B cell (primary cell): ENCODE measurements at regions not wholly inside any gene's neighbourhood (a gene's known extent, or its start where the extent isn't known, plus 50 kb on each side); places are given as distances from the start of the nearest gene placed in this dataset.

ENCODE experiments used
- EZH2 ChIP-seq: IDR thresholded peaks from 2 replicates; pipeline ENCODE4 v1.6.1; 2012; ENCODE audit warnings: borderline replicate concordance, low read depth, mild to moderate bottlenecking, moderate library complexity, low read length; ENCODE audit not compliant: insufficient read depth, poor library complexity, severe bottlenecking
- TF ChIP-seq, protein P1 (sequence below): fragments of 200-600 bp; IDR thresholded peaks from one replicate; pipeline ENCODE4 v1.8.0; 2022; ENCODE audit warnings: antibody characterized with exemption, mild to moderate bottlenecking

DNA sequence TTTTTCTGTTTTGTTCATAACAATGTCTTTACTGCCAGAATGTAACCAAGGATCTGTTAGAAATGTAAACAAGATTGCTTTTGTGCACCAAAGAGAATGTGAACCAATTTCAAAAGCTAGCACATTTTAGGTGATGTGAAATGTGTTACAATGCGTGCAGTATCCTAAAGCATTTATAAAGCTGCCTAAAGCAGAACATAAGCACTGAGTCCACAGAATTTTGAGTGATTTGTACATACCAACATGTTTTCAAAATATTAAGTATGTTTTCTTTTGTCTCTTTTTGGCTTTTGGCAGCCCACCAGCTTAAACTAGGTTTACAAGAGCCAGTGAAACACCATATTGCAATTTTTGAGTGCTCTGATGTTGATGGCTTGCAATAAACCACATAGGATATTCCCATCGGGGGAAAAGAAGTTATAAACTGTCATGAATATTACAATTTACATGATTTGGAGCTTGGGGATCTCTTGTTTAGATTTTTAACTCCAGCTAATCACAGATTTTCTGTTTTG, 364.0 kb downstream of the ZIC1 start:
- TF ChIP-seq EZH2 = no peak
- TF ChIP-seq, protein P1, sequence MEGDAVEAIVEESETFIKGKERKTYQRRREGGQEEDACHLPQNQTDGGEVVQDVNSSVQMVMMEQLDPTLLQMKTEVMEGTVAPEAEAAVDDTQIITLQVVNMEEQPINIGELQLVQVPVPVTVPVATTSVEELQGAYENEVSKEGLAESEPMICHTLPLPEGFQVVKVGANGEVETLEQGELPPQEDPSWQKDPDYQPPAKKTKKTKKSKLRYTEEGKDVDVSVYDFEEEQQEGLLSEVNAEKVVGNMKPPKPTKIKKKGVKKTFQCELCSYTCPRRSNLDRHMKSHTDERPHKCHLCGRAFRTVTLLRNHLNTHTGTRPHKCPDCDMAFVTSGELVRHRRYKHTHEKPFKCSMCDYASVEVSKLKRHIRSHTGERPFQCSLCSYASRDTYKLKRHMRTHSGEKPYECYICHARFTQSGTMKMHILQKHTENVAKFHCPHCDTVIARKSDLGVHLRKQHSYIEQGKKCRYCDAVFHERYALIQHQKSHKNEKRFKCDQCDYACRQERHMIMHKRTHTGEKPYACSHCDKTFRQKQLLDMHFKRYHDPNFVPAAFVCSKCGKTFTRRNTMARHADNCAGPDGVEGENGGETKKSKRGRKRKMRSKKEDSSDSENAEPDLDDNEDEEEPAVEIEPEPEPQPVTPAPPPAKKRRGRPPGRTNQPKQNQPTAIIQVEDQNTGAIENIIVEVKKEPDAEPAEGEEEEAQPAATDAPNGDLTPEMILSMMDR = no peak
